OCI-LY1 (cell line): ENCODE measurements at regions not wholly inside any gene's neighbourhood (a gene's known extent, or its start where the extent isn't known, plus 50 kb on each side); places are given as distances from the start of the nearest gene placed in this dataset.

ENCODE experiments used
- EZH2 ChIP-seq: fragments of 200-600 bp; sonication (generic), shearing (Covaris generic); IDR thresholded peaks from 2 replicates; pipeline ENCODE4 v1.8.0; 2017; ENCODE audit warnings: borderline replicate concordance, mixed run types, mild to moderate bottlenecking, antibody characterized with exemption, low read length, moderate library complexity, mixed read lengths
- TF ChIP-seq, protein P1 (sequence below): fragments of 200-600 bp; sonication (generic), shearing (Covaris generic); IDR thresholded peaks from 2 replicates; pipeline ENCODE4 v1.5.1; 2017; ENCODE audit warnings: mild to moderate bottlenecking, antibody characterized with exemption, low read length, moderate library complexity, mixed read lengths

DNA sequence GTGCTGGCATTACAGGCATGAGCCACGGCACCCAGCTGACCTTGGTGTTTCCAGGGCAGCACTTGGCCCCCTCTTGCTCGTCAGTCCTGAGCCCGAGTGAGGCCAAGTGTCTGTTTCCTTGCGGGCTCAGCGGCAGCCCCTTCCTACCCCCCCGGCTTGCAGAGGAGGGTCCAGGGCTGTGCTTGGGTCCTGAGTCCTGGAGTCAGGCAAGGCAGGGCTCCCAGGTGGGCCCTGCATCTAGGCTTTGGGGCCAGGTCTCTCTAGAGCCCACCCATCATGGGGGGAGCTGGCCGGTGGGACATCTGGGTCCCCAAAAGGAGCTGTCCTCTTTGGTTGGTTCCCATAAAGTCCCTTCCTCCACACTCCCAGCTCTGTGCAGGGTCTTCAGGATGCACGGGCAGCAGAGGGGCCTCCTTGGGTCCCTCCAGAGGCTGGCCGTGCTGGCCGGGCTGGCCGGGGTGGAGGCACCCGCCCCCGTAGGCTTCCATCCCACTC lies 63.7 kb upstream of the HPCAL1 start:
- TF ChIP-seq, protein P1, sequence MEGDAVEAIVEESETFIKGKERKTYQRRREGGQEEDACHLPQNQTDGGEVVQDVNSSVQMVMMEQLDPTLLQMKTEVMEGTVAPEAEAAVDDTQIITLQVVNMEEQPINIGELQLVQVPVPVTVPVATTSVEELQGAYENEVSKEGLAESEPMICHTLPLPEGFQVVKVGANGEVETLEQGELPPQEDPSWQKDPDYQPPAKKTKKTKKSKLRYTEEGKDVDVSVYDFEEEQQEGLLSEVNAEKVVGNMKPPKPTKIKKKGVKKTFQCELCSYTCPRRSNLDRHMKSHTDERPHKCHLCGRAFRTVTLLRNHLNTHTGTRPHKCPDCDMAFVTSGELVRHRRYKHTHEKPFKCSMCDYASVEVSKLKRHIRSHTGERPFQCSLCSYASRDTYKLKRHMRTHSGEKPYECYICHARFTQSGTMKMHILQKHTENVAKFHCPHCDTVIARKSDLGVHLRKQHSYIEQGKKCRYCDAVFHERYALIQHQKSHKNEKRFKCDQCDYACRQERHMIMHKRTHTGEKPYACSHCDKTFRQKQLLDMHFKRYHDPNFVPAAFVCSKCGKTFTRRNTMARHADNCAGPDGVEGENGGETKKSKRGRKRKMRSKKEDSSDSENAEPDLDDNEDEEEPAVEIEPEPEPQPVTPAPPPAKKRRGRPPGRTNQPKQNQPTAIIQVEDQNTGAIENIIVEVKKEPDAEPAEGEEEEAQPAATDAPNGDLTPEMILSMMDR = no peak
- TF ChIP-seq EZH2 = no peak
